Stimulated activated naive CD8-positive, alpha-beta T cell treated with anti-CD3 and anti-CD28 coated beads, Interleukin-15, Interleukin-2, amounts not matched to agents 100 ng/mL and 50 ng/mL, for 24 hours (primary cell): ENCODE measurements at regions not wholly inside any gene's neighbourhood (a gene's known extent, or its start where the extent isn't known, plus 50 kb on each side); places are given as distances from the start of the nearest gene placed in this dataset.

Experiments
- H3K27ac Mint-ChIP-seq: one replicate; pipeline ENCODE4 v1.8.0; 2021; ENCODE audit warnings: mild to moderate bottlenecking, mixed read lengths
- H3K27me3 Mint-ChIP-seq: one replicate; pipeline ENCODE4 v1.8.0; 2021; ENCODE audit warnings: mixed read lengths
- H3K36me3 Mint-ChIP-seq: one replicate; pipeline ENCODE4 v1.8.0; 2021; ENCODE audit warnings: low read depth, mixed read lengths
- H3K4me1 Mint-ChIP-seq: one replicate; pipeline ENCODE4 v1.8.0; 2021; ENCODE audit warnings: low read depth, mixed read lengths
- H3K4me3 Mint-ChIP-seq: one replicate; pipeline ENCODE4 v1.8.0; 2021; ENCODE audit warnings: mild to moderate bottlenecking, mixed read lengths
- H3K9me3 Mint-ChIP-seq: one replicate; pipeline ENCODE4 v1.8.0; 2021; ENCODE audit warnings: mixed read lengths

GRCh38 chr17:55829995-55830612 is 79.3 kb downstream of the PCTP start:
- H3K27ac Mint-ChIP-seq: no peak overlapping the region
- H3K27me3 Mint-ChIP-seq: peaks cover 5% of the 10 kb centered on the region
- no peak overlapping the region for H3K4me3 Mint-ChIP-seq
- H3K9me3 Mint-ChIP-seq: no peaks in the 10 kb centered on the region
- no peaks in the 10 kb centered on the region for H3K36me3 Mint-ChIP-seq
- H3K4me1 Mint-ChIP-seq: no peaks in the 10 kb centered on the region

GRCh38 chr17:55830699-55831471 is 80.0 kb downstream of the PCTP start:
- no peaks in the 10 kb centered on the region for H3K9me3 Mint-ChIP-seq
- no peak overlapping the region for H3K27ac Mint-ChIP-seq
- H3K36me3 Mint-ChIP-seq: no peaks in the 10 kb centered on the region

GRCh38 chr17:55833306-55833705 is 82.5 kb downstream of the PCTP start:
- Mint-ChIP-seq H3K4me1 (no peaks in the 10 kb centered on the region), H3K9me3 (no peaks in the 10 kb centered on the region), H3K27me3 (peaks cover 9% of the 10 kb centered on the region), H3K27ac (no peak overlapping the region), H3K36me3 (no peaks in the 10 kb centered on the region), H3K4me3 (no peak overlapping the region)

More at GRCh38 chr17:55830699-55831471, 80.0 kb downstream of the PCTP start:
- Mint-ChIP-seq H3K27me3 (peaks cover 5% of the 10 kb centered on the region), H3K4me1 (no peaks in the 10 kb centered on the region), H3K4me3 (no peak overlapping the region)

GRCh38 chr17:55842405-55843158 is 91.7 kb downstream of the PCTP start:
- H3K4me1 Mint-ChIP-seq: no peaks in the 10 kb centered on the region
- no peak overlapping the region for H3K4me3 Mint-ChIP-seq
- H3K27me3 Mint-ChIP-seq: peaks cover 11% of the 10 kb centered on the region
- H3K9me3 Mint-ChIP-seq: no peaks in the 10 kb centered on the region
- H3K36me3 Mint-ChIP-seq: no peaks in the 10 kb centered on the region
- H3K27ac Mint-ChIP-seq: no peak overlapping the region

GRCh38 chr17:55843785-55844184 is 92.9 kb downstream of the PCTP start:
- Mint-ChIP-seq H3K4me1 (no peaks in the 10 kb centered on the region), H3K27ac (no peak overlapping the region), H3K36me3 (no peaks in the 10 kb centered on the region), H3K9me3 (no peaks in the 10 kb centered on the region), H3K27me3 (peaks cover 10% of the 10 kb centered on the region), H3K4me3 (no peak overlapping the region)

GRCh38 chr17:55845385-55845784 is 94.5 kb downstream of the PCTP start:
- Mint-ChIP-seq H3K27ac (no peak overlapping the region), H3K4me1 (no peaks in the 10 kb centered on the region), H3K4me3 (no peak overlapping the region), H3K27me3 (peaks cover 10% of the 10 kb centered on the region), H3K9me3 (no peaks in the 10 kb centered on the region), H3K36me3 (no peaks in the 10 kb centered on the region)

GRCh38 chr17:55846745-55847144 is 95.9 kb downstream of the PCTP start:
- Mint-ChIP-seq H3K4me1 (no peaks in the 10 kb centered on the region), H3K4me3 (no peak overlapping the region), H3K36me3 (no peaks in the 10 kb centered on the region), H3K27ac (no peak overlapping the region), H3K27me3 (peaks cover 10% of the 10 kb centered on the region), H3K9me3 (no peaks in the 10 kb centered on the region)

- Mint-ChIP-seq H3K4me3 (no peak overlapping the region), H3K9me3 (no peaks in the 10 kb centered on the region), H3K27me3 (no peaks in the 10 kb centered on the region), H3K4me1 (no peaks in the 10 kb centered on the region), H3K36me3 (no peaks in the 10 kb centered on the region), H3K27ac (no peak overlapping the region)
Measured at GRCh38 chr17:55852734-55853133, 101.9 kb downstream of the PCTP start.

GRCh38 chr17:55859301-55859795 is 108.5 kb downstream of the PCTP start:
- no peak overlapping the region for H3K4me3 Mint-ChIP-seq
- no peaks in the 10 kb centered on the region for H3K4me1 Mint-ChIP-seq
- no peaks in the 10 kb centered on the region for H3K36me3 Mint-ChIP-seq
- peaks cover 3% of the 10 kb centered on the region for H3K27me3 Mint-ChIP-seq
- H3K9me3 Mint-ChIP-seq: no peaks in the 10 kb centered on the region
- H3K27ac Mint-ChIP-seq: no peak overlapping the region

GRCh38 chr17:55865072-55865762 is 114.4 kb downstream of the PCTP start:
- no peak overlapping the region for H3K4me3 Mint-ChIP-seq
- H3K4me1 Mint-ChIP-seq: no peaks in the 10 kb centered on the region
- H3K27me3 Mint-ChIP-seq: no peaks in the 10 kb centered on the region
- no peaks in the 10 kb centered on the region for H3K9me3 Mint-ChIP-seq
- no peaks in the 10 kb centered on the region for H3K36me3 Mint-ChIP-seq
- no peak overlapping the region for H3K27ac Mint-ChIP-seq

- H3K36me3 Mint-ChIP-seq: no peaks in the 10 kb centered on the region
- no peaks in the 10 kb centered on the region for H3K9me3 Mint-ChIP-seq
- H3K4me3 Mint-ChIP-seq: no peak overlapping the region
- no peaks in the 10 kb centered on the region for H3K4me1 Mint-ChIP-seq
- no peak overlapping the region for H3K27ac Mint-ChIP-seq
- no peaks in the 10 kb centered on the region for H3K27me3 Mint-ChIP-seq
Measured at GRCh38 chr17:55870044-55870443, 119.2 kb downstream of the PCTP start.

GRCh38 chr17:55872374-55872773 is 121.5 kb downstream of the PCTP start:
- Mint-ChIP-seq H3K4me1 (no peaks in the 10 kb centered on the region), H3K27ac (no peak overlapping the region), H3K4me3 (no peak overlapping the region), H3K27me3 (peaks cover 6% of the 10 kb centered on the region), H3K36me3 (no peaks in the 10 kb centered on the region), H3K9me3 (no peaks in the 10 kb centered on the region)

GRCh38 chr17:55873017-55873758 is 122.3 kb downstream of the PCTP start:
- Mint-ChIP-seq H3K9me3 (no peaks in the 10 kb centered on the region), H3K4me1 (no peaks in the 10 kb centered on the region), H3K4me3 (no peak overlapping the region), H3K27me3 (peaks cover 6% of the 10 kb centered on the region), H3K36me3 (no peaks in the 10 kb centered on the region), H3K27ac (no peak overlapping the region)

GRCh38 chr17:55883149-55883548 is 132.3 kb downstream of the PCTP start:
- Mint-ChIP-seq H3K27me3 (no peaks in the 10 kb centered on the region), H3K36me3 (no peaks in the 10 kb centered on the region), H3K27ac (no peak overlapping the region)

More at GRCh38 chr17:55883149-55883548, 132.3 kb downstream of the PCTP start:
- H3K4me3 Mint-ChIP-seq: no peak overlapping the region
- no peaks in the 10 kb centered on the region for H3K4me1 Mint-ChIP-seq
- no peaks in the 10 kb centered on the region for H3K9me3 Mint-ChIP-seq
